Naive thymus-derived CD4-positive, alpha-beta T cell (primary cell): ENCODE measurements at regions not wholly inside any gene's neighbourhood (a gene's known extent, or its start where the extent isn't known, plus 50 kb on each side); places are given as distances from the start of the nearest gene placed in this dataset.

ENCODE experiments used
- ATAC-seq: fragments of 150-1000 bp; cut with Tn5 transposase; 2 replicates; pipeline ENCODE4 v1.10.0; 2021; ENCODE audit warnings: mild to moderate bottlenecking, moderate library complexity
- CTCF ChIA-PET: fragments of 350-600 bp; sonication (Branson Sonifier 250); formaldehyde crosslinking; loops from one replicate; lab custom pipeline; 2021; ENCODE audit warnings: antibody characterized with exemption; lab: Charles Lee
- POLR2A ChIA-PET: fragments of 350-600 bp; sonication (Branson Sonifier 250); formaldehyde crosslinking; loops from one replicate; lab custom pipeline; 2021; ENCODE audit warnings: antibody characterized with exemption, inconsistent platforms; lab: Charles Lee
- DNase-seq, 9 donors: peaks; one replicate each; pipeline versions ENCODE4 v3.0.0 to v3.0.0-alpha.2; 2020 to 2022; ENCODE audit warnings: mixed read lengths in 1 of 9
- H3K27ac ChIP-seq: one replicate; pipeline ENCODE4 v1.7.0; 2013; ENCODE audit warnings: mild to moderate bottlenecking, low read depth, low read length, moderate library complexity
- H3K27me3 ChIP-seq, 2 donors: one replicate each; pipeline ENCODE4 v1.7.0; 2013; ENCODE audit warnings: low read length in 2 of 2, mild to moderate bottlenecking in 2 of 2, moderate library complexity in 2 of 2; ENCODE audit not compliant: control insufficient read depth in 2 of 2, insufficient read depth in 2 of 2
- H3K36me3 ChIP-seq, 3 experiments: 1 replicate in 2 of 3; 2 replicates in 1 of 3; pipeline ENCODE4 v1.7.0; 2013; ENCODE audit warnings: low read length in 3 of 3, mild to moderate bottlenecking in 3 of 3, moderate library complexity in 1 of 3; ENCODE audit not compliant: insufficient read depth in 3 of 3, control insufficient read depth in 2 of 3
- H3K4me1 ChIP-seq, 2 donors: one replicate each; pipeline ENCODE4 v1.7.0; 2013; ENCODE audit warnings: low read length in 2 of 2, mild to moderate bottlenecking in 2 of 2, moderate library complexity in 1 of 2; ENCODE audit not compliant: control insufficient read depth in 2 of 2, insufficient read depth in 2 of 2
- H3K4me3 ChIP-seq: 2 replicates; pipeline ENCODE4 v1.7.0; 2013; ENCODE audit warnings: mild to moderate bottlenecking, low read length
- H3K9me3 ChIP-seq, 3 experiments: 1 replicate in 2 of 3; 2 replicates in 1 of 3; pipeline ENCODE4 v1.7.0; 2013; ENCODE audit warnings: low read length in 3 of 3; ENCODE audit not compliant: control insufficient read depth in 2 of 3
- H3K27ac Mint-ChIP-seq, 9 donors: one replicate each; pipeline ENCODE4 v1.8.0; 2020 to 2022; ENCODE audit warnings: mixed read lengths in 9 of 9, mild to moderate bottlenecking in 8 of 9, moderate library complexity in 5 of 9, inconsistent platforms in 2 of 9
- H3K27me3 Mint-ChIP-seq, 5 donors: one replicate each; pipeline ENCODE4 v1.8.0; 2021 to 2022; ENCODE audit warnings: mixed read lengths in 5 of 5, mild to moderate bottlenecking in 1 of 5
- H3K36me3 Mint-ChIP-seq, 5 donors: one replicate each; pipeline ENCODE4 v1.8.0; 2020 to 2022; ENCODE audit warnings: mixed read lengths in 5 of 5, mild to moderate bottlenecking in 3 of 5, inconsistent platforms in 1 of 5
- H3K4me1 Mint-ChIP-seq, 7 donors: one replicate each; pipeline ENCODE4 v1.8.0; 2020 to 2022; ENCODE audit warnings: mixed read lengths in 7 of 7, mild to moderate bottlenecking in 3 of 7, inconsistent platforms in 1 of 7
- H3K4me3 Mint-ChIP-seq, 10 donors: one replicate each; pipeline ENCODE4 v1.8.0; 2020 to 2022; ENCODE audit warnings: mild to moderate bottlenecking in 10 of 10, mixed read lengths in 10 of 10, moderate library complexity in 6 of 10, inconsistent platforms in 2 of 10
- H3K9me3 Mint-ChIP-seq, 11 donors: one replicate each; pipeline ENCODE4 v1.8.0; 2020 to 2022; ENCODE audit warnings: mixed read lengths in 11 of 11, mild to moderate bottlenecking in 4 of 11, inconsistent platforms in 1 of 11, moderate library complexity in 1 of 11
- intact Hi-C, 2 donors: fragments of 100-400 bp; cut with micrococcal nuclease; formaldehyde crosslinking; loops; one replicate each; pipeline ENCODE4 v1.15.1; 2023

- CTCF ChIA-PET = no interaction called here
- Histone ChIP-seq H3K27me3 (no peaks in the 10 kb centered on the region), H3K4me1 (no peaks in the 10 kb centered on the region), H3K9me3 (no peaks in the 10 kb centered on the region), H3K36me3 (no peaks in the 10 kb centered on the region), H3K27ac (no peak overlapping the region), H3K4me3 (no peak overlapping the region)
- H3K27ac Mint-ChIP-seq = no peak overlapping the region
- no peaks in the 10 kb centered on the region for H3K4me1 Mint-ChIP-seq
- DNase-seq = no peak
- no peak for ATAC-seq
- H3K36me3 Mint-ChIP-seq = no peaks in the 10 kb centered on the region
- H3K9me3 Mint-ChIP-seq = no peaks in the 10 kb centered on the region
- POLR2A ChIA-PET = no interaction called here
- H3K4me3 Mint-ChIP-seq = no peak overlapping the region
- intact Hi-C loops = no loop called here
- peaks cover 3 to 28% (median 24%) of the 10 kb centered on the region in 5 donors for H3K27me3 Mint-ChIP-seq
Measured at GRCh38 chr3:124322309-124322880, 330.5 kb upstream of the ROPN1 start.

- no peaks in the 10 kb centered on the region for H3K4me1 Mint-ChIP-seq
- POLR2A ChIA-PET = no interaction called here
- ATAC-seq = no peak
- no peak overlapping the region for H3K4me3 Mint-ChIP-seq
- peaks cover 0 to 3% (median 0%) of the 10 kb centered on the region in 11 donors for H3K9me3 Mint-ChIP-seq
- H3K36me3 Mint-ChIP-seq = no peaks in the 10 kb centered on the region
- H3K27ac Mint-ChIP-seq = no peak overlapping the region
- no peaks in the 10 kb centered on the region for H3K4me1 ChIP-seq
- no peaks in the 10 kb centered on the region for H3K27me3 ChIP-seq
- no peaks in the 10 kb centered on the region for H3K9me3 ChIP-seq
- H3K27me3 Mint-ChIP-seq = peaks cover 3 to 33% (median 26%) of the 10 kb centered on the region in 5 donors
- H3K36me3 ChIP-seq = no peaks in the 10 kb centered on the region
- no peak overlapping the region for H3K4me3 ChIP-seq
- intact Hi-C loops = no loop called here
- DNase-seq = no peak
- H3K27ac ChIP-seq = no peak overlapping the region
- CTCF ChIA-PET = no interaction called here
Measured at GRCh38 chr3:124322966-124323365, 331.0 kb upstream of the ROPN1 start.

GRCh38 chr3:124325248-124325647, 333.3 kb upstream of the ROPN1 start:
- no peaks in the 10 kb centered on the region for H3K4me1 ChIP-seq
- H3K4me3 Mint-ChIP-seq = no peak overlapping the region
- peaks cover 0 to 36% (median 27%) of the 10 kb centered on the region in 5 donors for H3K27me3 Mint-ChIP-seq
- H3K4me1 Mint-ChIP-seq = no peaks in the 10 kb centered on the region
- H3K4me3 ChIP-seq = no peak overlapping the region
- no peak for DNase-seq
- POLR2A ChIA-PET = no interaction called here
- no peaks in the 10 kb centered on the region for H3K36me3 ChIP-seq
- intact Hi-C loops = no loop called here
- H3K9me3 Mint-ChIP-seq = peaks cover 0 to 3% (median 0%) of the 10 kb centered on the region in 11 donors
- no peak overlapping the region for H3K27ac ChIP-seq
- H3K9me3 ChIP-seq = no peaks in the 10 kb centered on the region
- H3K36me3 Mint-ChIP-seq = no peaks in the 10 kb centered on the region
- CTCF ChIA-PET = no interaction called here
- H3K27ac Mint-ChIP-seq = no peak overlapping the region
- no peak for ATAC-seq
- no peaks in the 10 kb centered on the region for H3K27me3 ChIP-seq

GRCh38 chr3:124329723-124330122, 337.8 kb upstream of the ROPN1 start:
- intact Hi-C loops = no loop called here
- Histone ChIP-seq H3K4me3 (no peak overlapping the region), H3K27ac (no peak overlapping the region), H3K36me3 (no peaks in the 10 kb centered on the region), H3K4me1 (no peaks in the 10 kb centered on the region), H3K9me3 (no peaks in the 10 kb centered on the region), H3K27me3 (no peaks in the 10 kb centered on the region)
- no peaks in the 10 kb centered on the region for H3K36me3 Mint-ChIP-seq
- ATAC-seq = no peak
- no peak overlapping the region for H3K4me3 Mint-ChIP-seq
- peaks cover 0 to 30% (median 10%) of the 10 kb centered on the region in 5 donors for H3K27me3 Mint-ChIP-seq
- H3K27ac Mint-ChIP-seq = no peak overlapping the region
- no peak for DNase-seq
- POLR2A ChIA-PET = no interaction called here
- peaks cover 0 to 6% (median 0%) of the 10 kb centered on the region in 11 donors for H3K9me3 Mint-ChIP-seq
- CTCF ChIA-PET = no interaction called here
- no peaks in the 10 kb centered on the region for H3K4me1 Mint-ChIP-seq

- ChIA-PET POLR2A (no interaction called here), CTCF (no interaction called here)
- H3K27ac ChIP-seq = no peak overlapping the region
- no peak for DNase-seq
- Mint-ChIP-seq H3K27ac (no peak overlapping the region), H3K9me3 (peaks cover 0 to 6% (median 0%) of the 10 kb centered on the region in 11 donors), H3K27me3 (peaks cover 0 to 19% (median 8%) of the 10 kb centered on the region in 5 donors), H3K4me1 (no peaks in the 10 kb centered on the region), H3K4me3 (no peak overlapping the region), H3K36me3 (no peaks in the 10 kb centered on the region)
- H3K27me3 ChIP-seq = no peaks in the 10 kb centered on the region
- no peak for ATAC-seq
- H3K4me1 ChIP-seq = no peaks in the 10 kb centered on the region
- intact Hi-C loops = no loop called here
- no peaks in the 10 kb centered on the region for H3K9me3 ChIP-seq
- H3K4me3 ChIP-seq = no peak overlapping the region
- no peaks in the 10 kb centered on the region for H3K36me3 ChIP-seq
Measured at GRCh38 chr3:124333931-124334640, 342.2 kb upstream of the ROPN1 start.

- Histone ChIP-seq H3K27me3 (no peaks in the 10 kb centered on the region), H3K4me3 (no peak overlapping the region), H3K36me3 (no peaks in the 10 kb centered on the region), H3K4me1 (no peaks in the 10 kb centered on the region), H3K27ac (no peak overlapping the region), H3K9me3 (no peaks in the 10 kb centered on the region)
- Mint-ChIP-seq H3K27me3 (peaks cover 0 to 19% (median 9%) of the 10 kb centered on the region in 5 donors), H3K9me3 (peaks cover 0 to 6% (median 2%) of the 10 kb centered on the region in 11 donors), H3K27ac (no peak overlapping the region), H3K4me3 (no peak overlapping the region), H3K36me3 (no peaks in the 10 kb centered on the region), H3K4me1 (no peaks in the 10 kb centered on the region)
- ATAC-seq (no peak), DNase-seq (no peak)
- POLR2A ChIA-PET = no interaction called here
- CTCF ChIA-PET = no interaction called here
- intact Hi-C loops = no loop called here
Measured at GRCh38 chr3:124336067-124336656, 344.2 kb upstream of the ROPN1 start.
